ENCODE measurements at regions not wholly inside any gene's neighbourhood (a gene's known extent, or its start where the extent isn't known, plus 50 kb on each side); places are given as distances from the start of the nearest gene placed in this dataset.

DNA sequence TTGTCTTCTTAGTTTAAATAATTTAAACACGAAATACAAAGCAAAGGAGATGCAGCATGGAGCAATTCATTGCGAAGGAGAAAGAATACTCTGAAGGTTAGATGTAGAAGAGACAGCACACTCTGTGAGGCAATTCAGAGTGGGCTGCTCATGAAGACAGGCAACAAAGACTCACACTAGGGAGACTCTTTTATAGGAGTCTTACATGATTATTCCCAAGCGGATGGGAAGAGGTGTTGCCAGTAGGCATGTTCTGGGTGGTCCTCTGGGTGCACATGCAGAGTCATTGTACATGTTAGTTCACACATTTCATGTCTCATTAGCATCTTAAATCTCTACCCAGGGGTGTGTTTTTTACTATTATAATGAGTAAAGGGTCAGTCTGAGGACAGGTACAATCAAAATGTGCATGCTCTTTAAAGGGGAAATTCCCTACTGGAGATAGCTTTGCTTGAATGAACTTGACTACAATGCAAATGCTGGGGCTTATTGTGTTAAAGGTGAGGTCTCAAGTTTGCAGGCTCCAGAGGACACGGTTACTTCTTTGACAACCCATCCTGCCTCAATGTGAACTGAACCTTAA is 275.5 kb downstream of the CDH19 start:
- no peak for TF ChIP-seq POLR2AphosphoS5 (IDR thresholded peaks at IDR 0.05)
- TF ChIP-seq, protein P1, sequence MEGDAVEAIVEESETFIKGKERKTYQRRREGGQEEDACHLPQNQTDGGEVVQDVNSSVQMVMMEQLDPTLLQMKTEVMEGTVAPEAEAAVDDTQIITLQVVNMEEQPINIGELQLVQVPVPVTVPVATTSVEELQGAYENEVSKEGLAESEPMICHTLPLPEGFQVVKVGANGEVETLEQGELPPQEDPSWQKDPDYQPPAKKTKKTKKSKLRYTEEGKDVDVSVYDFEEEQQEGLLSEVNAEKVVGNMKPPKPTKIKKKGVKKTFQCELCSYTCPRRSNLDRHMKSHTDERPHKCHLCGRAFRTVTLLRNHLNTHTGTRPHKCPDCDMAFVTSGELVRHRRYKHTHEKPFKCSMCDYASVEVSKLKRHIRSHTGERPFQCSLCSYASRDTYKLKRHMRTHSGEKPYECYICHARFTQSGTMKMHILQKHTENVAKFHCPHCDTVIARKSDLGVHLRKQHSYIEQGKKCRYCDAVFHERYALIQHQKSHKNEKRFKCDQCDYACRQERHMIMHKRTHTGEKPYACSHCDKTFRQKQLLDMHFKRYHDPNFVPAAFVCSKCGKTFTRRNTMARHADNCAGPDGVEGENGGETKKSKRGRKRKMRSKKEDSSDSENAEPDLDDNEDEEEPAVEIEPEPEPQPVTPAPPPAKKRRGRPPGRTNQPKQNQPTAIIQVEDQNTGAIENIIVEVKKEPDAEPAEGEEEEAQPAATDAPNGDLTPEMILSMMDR (IDR thresholded peaks at IDR 0.05 in 8 of 11, conservative IDR thresholded peaks at IDR 0.05 in 3 of 11), result no peak
